Fibroblast of the conjunctiva (primary cell): ENCODE measurements at regions not wholly inside any gene's neighbourhood (a gene's known extent, or its start where the extent isn't known, plus 50 kb on each side); places are given as distances from the start of the nearest gene placed in this dataset.
"Not testable (repeated sequence)": the region's sequence is repeated elsewhere in the genome, so short reads cannot be mapped to it uniquely, and the experiment has no call there.

Experiments
- DNase-seq: peaks from one replicate; pipeline ENCODE4 v3.0.0-alpha.2; 2010; ENCODE audit warnings: low read depth

GRCh38 chr5:29054282-29054681 lies 2015.9 kb upstream of the CDH9 start:
- no peak for DNase-seq

GRCh38 chr5:29051509-29051908 lies 2013.1 kb upstream of the CDH9 start:
- DNase-seq: no peak

- DNase-seq: no peak
Observed at GRCh38 chr5:29042152-29042551, 2003.8 kb upstream of the CDH9 start.

GRCh38 chr5:29040404-29040803 lies 2002.0 kb upstream of the CDH9 start:
- DNase-seq: no peak

GRCh38 chr5:29039994-29040393 lies 2001.6 kb upstream of the CDH9 start:
- no peak for DNase-seq

- no peak for DNase-seq
Observed at GRCh38 chr5:29037716-29038115, 1999.3 kb upstream of the CDH9 start.

DNA sequence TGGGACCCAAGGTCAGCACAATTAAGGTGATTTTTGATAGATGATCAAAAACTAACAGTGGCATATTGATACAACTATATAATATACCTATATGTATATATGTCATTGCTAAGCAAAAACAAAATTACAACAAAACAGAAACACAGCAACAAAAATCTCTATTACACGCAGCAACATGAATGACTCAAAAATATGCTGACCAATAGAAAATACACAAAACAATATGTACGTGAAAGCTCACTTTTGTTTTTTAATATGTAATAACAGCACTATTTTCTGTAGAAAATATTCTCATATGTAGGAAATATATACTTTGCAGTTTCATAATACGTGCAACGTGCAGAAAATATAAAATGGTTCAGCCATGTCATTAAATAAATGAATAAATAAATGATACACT lies 1985.7 kb upstream of the CDH9 start:
- DNase-seq: no peak

DNA sequence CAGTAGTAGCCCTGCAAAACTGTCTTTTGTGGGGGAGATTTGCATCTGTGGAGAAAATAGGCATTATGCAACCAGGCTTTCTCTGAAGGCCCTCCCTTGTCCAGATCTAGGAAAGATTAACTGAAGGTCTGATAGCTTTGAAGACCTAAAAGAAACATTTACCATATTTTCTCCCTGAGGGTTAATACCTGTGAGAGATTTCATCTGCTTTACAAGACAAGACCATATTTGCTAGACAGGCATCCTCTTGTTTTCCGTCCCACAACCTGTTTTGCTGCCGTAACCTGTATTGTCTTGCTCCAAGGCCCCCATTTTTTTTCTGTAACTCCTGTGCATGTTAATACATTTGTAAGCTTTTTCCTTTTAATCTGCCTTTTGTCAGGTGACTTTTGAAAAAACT lies 1985.2 kb upstream of the CDH9 start:
- DNase-seq: no peak

DNA sequence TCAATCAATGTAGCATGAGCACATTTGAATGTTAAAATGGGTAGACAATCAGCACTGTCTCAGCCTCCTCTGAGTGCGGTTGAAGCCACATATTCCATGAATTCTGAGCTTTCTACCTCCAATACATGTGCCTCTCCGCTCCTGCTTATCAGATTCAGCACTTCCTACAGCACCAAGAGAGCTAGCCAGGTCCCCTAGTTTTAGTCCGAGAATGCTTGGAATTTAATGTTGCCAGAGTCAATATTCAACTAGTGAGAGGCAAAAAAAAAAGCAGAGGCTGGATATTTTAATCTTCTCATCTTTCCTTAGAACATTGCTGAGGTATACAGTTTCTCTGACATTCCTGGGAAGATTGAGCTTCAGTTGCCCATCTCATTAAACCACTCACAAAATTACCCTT lies 1979.1 kb upstream of the CDH9 start:
- no peak for DNase-seq

- no peak for DNase-seq
Observed at GRCh38 chr5:29016067-29016466, 1977.7 kb upstream of the CDH9 start.

GRCh38 chr5:29015523-29015922 lies 1977.1 kb upstream of the CDH9 start:
- DNase-seq: no peak

DNA sequence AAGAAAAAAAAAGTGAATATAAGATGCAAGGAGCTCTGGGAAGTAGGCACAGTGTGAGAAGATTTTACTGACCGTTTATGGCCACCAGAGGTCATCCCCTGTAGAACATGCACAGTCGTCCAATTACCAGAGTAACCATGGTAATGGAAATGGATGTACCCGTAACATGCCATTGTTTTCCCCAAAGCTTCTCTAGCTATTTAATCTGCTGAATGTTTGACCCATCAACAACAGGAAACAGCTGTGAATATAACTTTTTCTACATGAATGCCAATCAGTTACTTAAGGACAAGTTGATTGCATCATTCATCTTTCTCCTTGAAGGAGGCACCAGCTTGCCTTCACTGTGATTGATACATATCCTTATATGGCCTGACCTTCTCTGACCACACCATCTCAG lies 1967.0 kb upstream of the CDH9 start:
- DNase-seq: no peak

- DNase-seq: no peak
Observed at GRCh38 chr5:29002481-29002880, 1964.1 kb upstream of the CDH9 start.

GRCh38 chr5:29001666-29002065 lies 1963.3 kb upstream of the CDH9 start:
- no peak for DNase-seq

DNA sequence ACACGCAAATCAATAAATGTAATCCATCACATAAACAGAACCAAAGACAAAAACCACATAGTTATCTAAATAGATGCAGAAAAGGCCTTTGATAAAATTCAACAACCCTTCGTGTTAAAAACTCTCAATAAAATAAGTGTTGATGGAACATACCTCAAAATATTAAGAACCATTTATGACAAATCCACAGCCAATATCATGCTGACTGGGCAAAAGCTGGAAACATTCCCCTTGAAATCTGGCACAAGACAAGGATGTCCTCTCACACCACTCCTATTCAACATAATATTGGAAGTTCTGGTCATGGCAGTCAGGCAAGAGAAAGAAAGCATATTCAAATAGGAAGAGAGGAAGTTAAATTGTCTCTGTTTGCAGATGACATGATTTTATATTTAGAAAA lies 1946.3 kb upstream of the CDH9 start:
- DNase-seq: no peak

DNA sequence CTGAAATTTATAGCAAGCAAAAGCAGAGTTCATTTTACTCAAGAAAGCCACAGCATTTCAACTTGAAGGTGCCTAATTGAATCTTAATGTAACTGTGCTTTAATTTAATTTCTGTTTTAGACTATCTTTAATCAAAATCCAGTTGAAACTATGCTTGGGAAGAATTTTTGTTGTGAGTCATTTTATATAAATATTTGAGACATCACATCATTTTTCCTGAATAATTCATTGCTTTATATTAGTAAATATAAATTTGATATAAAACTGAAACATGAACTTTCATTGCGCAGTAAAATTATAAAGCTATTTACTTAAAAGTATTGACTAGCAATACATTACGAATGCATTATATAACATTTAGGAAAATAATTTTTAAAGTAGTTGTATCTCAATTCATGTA lies 1937.1 kb upstream of the CDH9 start:
- DNase-seq: no peak

GRCh38 chr5:28967848-28968247 lies 1929.5 kb upstream of the CDH9 start:
- no peak for DNase-seq

DNA sequence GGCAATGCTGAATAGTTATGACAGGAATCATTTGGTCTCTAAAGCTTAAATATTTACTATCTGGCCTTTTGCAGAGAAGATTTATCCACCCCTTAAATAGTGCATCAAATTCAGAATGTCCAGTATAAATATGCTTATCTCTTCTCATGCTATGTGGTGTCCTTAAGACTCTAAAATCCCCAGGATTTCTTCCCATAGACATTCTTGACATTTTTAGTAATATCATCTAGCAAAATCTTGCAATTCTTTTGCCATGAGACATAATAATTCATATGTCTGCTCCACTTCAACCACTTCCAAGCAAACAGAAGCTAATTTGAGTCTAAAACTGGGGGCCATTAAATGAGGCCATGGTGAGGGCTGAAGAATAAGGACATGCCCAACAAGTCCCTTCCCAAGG lies 1923.4 kb upstream of the CDH9 start:
- no peak for DNase-seq

GRCh38 chr5:28958581-28958980 lies 1920.2 kb upstream of the CDH9 start:
- DNase-seq: no peak

DNA sequence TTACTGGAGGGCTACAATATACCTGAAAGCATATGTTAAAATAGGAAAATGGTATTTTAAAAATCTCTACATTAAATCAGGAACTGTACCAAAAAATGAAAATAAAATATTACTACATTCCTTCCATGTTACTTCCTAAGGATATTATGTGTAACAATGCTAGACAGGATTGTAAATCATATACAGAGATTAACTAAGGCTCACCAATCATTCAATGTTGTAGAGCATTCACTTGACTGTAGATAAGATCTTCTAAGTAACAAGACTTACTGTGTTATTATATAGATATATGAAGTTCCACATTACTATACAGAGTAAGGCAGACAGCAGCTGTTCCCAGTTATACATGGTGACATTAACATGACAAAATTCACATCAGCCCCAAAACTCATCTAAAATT lies 1919.1 kb upstream of the CDH9 start:
- DNase-seq: no peak

- no peak for DNase-seq
Observed at GRCh38 chr5:28954074-28954473, 1915.7 kb upstream of the CDH9 start.

DNA sequence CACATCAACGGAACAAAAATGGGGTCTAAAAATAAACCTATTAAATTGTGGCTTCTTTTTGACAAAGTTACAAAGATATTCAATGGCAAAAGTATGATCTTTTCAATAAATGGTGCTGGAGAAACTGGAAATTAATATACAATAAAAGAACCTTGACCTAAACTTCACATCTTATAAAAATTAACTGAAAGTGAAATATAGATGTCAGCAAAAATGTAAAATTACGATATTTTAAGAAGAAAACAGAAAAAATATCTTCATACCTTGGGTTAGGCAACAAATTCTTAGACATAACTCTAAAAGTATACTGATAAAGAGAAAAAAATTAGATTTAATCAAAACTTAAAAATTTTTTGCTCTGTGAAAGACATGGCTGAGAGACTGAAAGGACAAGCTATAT lies 1909.5 kb upstream of the CDH9 start:
- no peak for DNase-seq

- no peak for DNase-seq
Observed at GRCh38 chr5:28945859-28946258, 1907.5 kb upstream of the CDH9 start.

- not testable (repeated sequence) for DNase-seq
Observed at GRCh38 chr5:28929366-28929765, 1891.0 kb upstream of the CDH9 start.

GRCh38 chr5:28928327-28928790 lies 1890.0 kb upstream of the CDH9 start:
- DNase-seq: not testable (repeated sequence)
